GM15510 (cell line): ENCODE measurements at regions not wholly inside any gene's neighbourhood (a gene's known extent, or its start where the extent isn't known, plus 50 kb on each side); places are given as distances from the start of the nearest gene placed in this dataset.

Experiments used
- POLR2A ChIP-seq: IDR thresholded peaks from 3 replicates; pipeline ENCODE4 v1.6.1; 2011; ENCODE audit warnings: borderline replicate concordance; ENCODE audit not compliant: insufficient read length; ENCODE audit errors: extremely low read depth

GRCh38 chr4:14028862-14029261 lies 401.3 kb upstream of the BOD1L1 start:
- TF ChIP-seq POLR2A, result no peak

GRCh38 chr4:14035076-14035475 lies 407.6 kb upstream of the BOD1L1 start:
- no peak for TF ChIP-seq POLR2A

- TF ChIP-seq POLR2A, result no peak
Observed at GRCh38 chr4:14043203-14043602, 415.7 kb upstream of the BOD1L1 start.

GRCh38 chr4:14046642-14047041 lies 419.1 kb upstream of the BOD1L1 start:
- no peak for TF ChIP-seq POLR2A

GRCh38 chr4:14047840-14048239 lies 420.3 kb upstream of the BOD1L1 start:
- TF ChIP-seq POLR2A, result no peak

GRCh38 chr4:14049946-14050345 lies 422.4 kb upstream of the BOD1L1 start:
- TF ChIP-seq POLR2A, result no peak

- no peak for TF ChIP-seq POLR2A
Observed at GRCh38 chr4:14053291-14053690, 425.8 kb upstream of the BOD1L1 start.

- TF ChIP-seq POLR2A, result no peak
Observed at GRCh38 chr4:14054391-14054790, 426.9 kb upstream of the BOD1L1 start.

GRCh38 chr4:14059006-14059405 lies 431.5 kb upstream of the BOD1L1 start:
- TF ChIP-seq POLR2A, result no peak

GRCh38 chr4:14064984-14065383 lies 437.5 kb upstream of the BOD1L1 start:
- TF ChIP-seq POLR2A, result no peak

- TF ChIP-seq POLR2A, result no peak
Observed at GRCh38 chr4:14065406-14065805, 437.9 kb upstream of the BOD1L1 start.

- no peak for TF ChIP-seq POLR2A
Observed at GRCh38 chr4:14066979-14067378, 439.5 kb upstream of the BOD1L1 start.

GRCh38 chr4:14069886-14070285 lies 442.4 kb upstream of the BOD1L1 start:
- TF ChIP-seq POLR2A, result no peak

- no peak for TF ChIP-seq POLR2A
Observed at GRCh38 chr4:14070289-14070880, 442.9 kb upstream of the BOD1L1 start.

GRCh38 chr4:14072506-14072905 lies 445.0 kb upstream of the BOD1L1 start:
- no peak for TF ChIP-seq POLR2A

- no peak for TF ChIP-seq POLR2A
Observed at GRCh38 chr4:14076776-14077175, 449.3 kb upstream of the BOD1L1 start.

GRCh38 chr4:14078326-14078725 lies 450.8 kb upstream of the BOD1L1 start:
- TF ChIP-seq POLR2A, result no peak
